IMR-90 (cell line): ENCODE measurements at regions not wholly inside any gene's neighbourhood (a gene's known extent, or its start where the extent isn't known, plus 50 kb on each side); places are given as distances from the start of the nearest gene placed in this dataset.

Source experiments
- ATAC-seq: fragments of 200-7000 bp; cut with Tn5 transposase; 2 replicates; pipeline ENCODE4 v1.9.1; 2020; ENCODE audit warnings: low read depth, mild to moderate bottlenecking, moderate library complexity
- BruUV-seq: library from RNA; stranded (reverse); fragments of 400-500 nt; replicated peaks from 2 replicates; lab custom pipeline; 2021; lab: Mats Ljungman, UMichigan
- CTCF ChIA-PET: fragments of 300-600 bp; formaldehyde crosslinking; extraction: SDS; loops from one replicate; lab custom pipeline; 2021; ENCODE audit warnings: antibody characterized with exemption; lab: Yijun Ruan, JAX
- POLR2A ChIA-PET: fragments of 300-600 bp; sonication (Branson Sonifier 250); formaldehyde crosslinking; loops from one replicate; lab custom pipeline; 2022; ENCODE audit warnings: antibody characterized with exemption; ENCODE audit not compliant: unreplicated experiment; lab: Charles Lee
- DNase-seq: peaks from one replicate; pipeline ENCODE4 v3.0.0; 2013
- H2AFZ ChIP-seq: replicated peaks from 2 replicates; pipeline ENCODE3; 2013; ENCODE audit warnings: low read length, mild to moderate bottlenecking; ENCODE audit not compliant: poor library complexity
- H2AK5ac ChIP-seq: 2 replicates; pipeline ENCODE4 v1.6.1; 2013; ENCODE audit warnings: low read depth, low read length, inconsistent platforms
- H2AK9ac ChIP-seq: replicated peaks from 2 replicates; pipeline ENCODE3; 2013; ENCODE audit warnings: mild to moderate bottlenecking, low read depth, low read length, moderate library complexity; ENCODE audit not compliant: poor library complexity
- H2BK120ac ChIP-seq: 2 replicates; pipeline ENCODE4 v1.6.1; 2013; ENCODE audit warnings: low read depth, low read length, inconsistent platforms
- H2BK15ac ChIP-seq: 3 replicates; pipeline ENCODE4 v1.6.1; 2013; ENCODE audit warnings: low read depth, low read length, inconsistent platforms
- H2BK20ac ChIP-seq: 2 replicates; pipeline ENCODE4 v1.6.1; 2013; ENCODE audit warnings: low read depth, mild to moderate bottlenecking, inconsistent platforms, low read length, moderate library complexity
- H2BK5ac ChIP-seq: 2 replicates; pipeline ENCODE4 v1.6.1; 2013; ENCODE audit warnings: mild to moderate bottlenecking, low read depth, low read length, inconsistent platforms; ENCODE audit not compliant: poor library complexity, severe bottlenecking
- H3K14ac ChIP-seq: replicated peaks from 2 replicates; pipeline ENCODE4 v1.6.1; 2013; ENCODE audit warnings: low read depth, low read length, inconsistent platforms
- H3K18ac ChIP-seq: 2 replicates; pipeline ENCODE4 v1.6.1; 2013; ENCODE audit warnings: low read depth, low read length, control low read depth
- H3K23ac ChIP-seq: 2 replicates; pipeline ENCODE4 v1.6.1; 2013; ENCODE audit warnings: low read depth, low read length, inconsistent platforms
- H3K27ac ChIP-seq: 2 replicates; pipeline ENCODE4 v1.5.1; 2013; ENCODE audit warnings: mild to moderate bottlenecking, control low read depth, low read length; ENCODE audit not compliant: insufficient read depth
- H3K27me3 ChIP-seq: 2 replicates; pipeline ENCODE4 v1.6.1; 2013; ENCODE audit warnings: low read length; ENCODE audit not compliant: control insufficient read depth, insufficient read depth
- H3K36me3 ChIP-seq: 2 replicates; pipeline ENCODE4 v1.6.1; 2013; ENCODE audit warnings: low read length, mixed read lengths; ENCODE audit not compliant: control insufficient read depth, insufficient read depth
- H3K4ac ChIP-seq: 2 replicates; pipeline ENCODE4 v1.6.1; 2013; ENCODE audit warnings: low read depth, low read length, inconsistent platforms
- H3K4me1 ChIP-seq: 2 replicates; pipeline ENCODE4 v1.6.1; 2013; ENCODE audit warnings: low read length, mixed read lengths; ENCODE audit not compliant: control insufficient read depth, insufficient read depth
- H3K4me2 ChIP-seq: 2 replicates; pipeline ENCODE4 v1.6.1; 2013; ENCODE audit warnings: low read depth, mild to moderate bottlenecking, control low read depth, low read length, moderate library complexity
- H3K4me3 ChIP-seq: 2 replicates; pipeline ENCODE4 v1.5.1; 2013; ENCODE audit warnings: low read depth, mild to moderate bottlenecking, control low read depth, low read length, moderate library complexity; ENCODE audit not compliant: insufficient read depth
- H3K56ac ChIP-seq: 2 replicates; pipeline ENCODE4 v1.6.1; 2013; ENCODE audit warnings: low read length, inconsistent platforms; ENCODE audit not compliant: insufficient read depth; ENCODE audit errors: extremely low read depth
- H3K79me1 ChIP-seq, 2 experiments: 2 replicates each; pipeline ENCODE4 v1.6.1; 2013; ENCODE audit warnings: low read length in 2 of 2, inconsistent platforms in 1 of 2, low read depth in 1 of 2
- H3K9ac ChIP-seq: 2 replicates; pipeline ENCODE4 v1.6.1; 2013; ENCODE audit warnings: low read depth, low read length, control low read depth
- H3K9me1 ChIP-seq: 2 replicates; pipeline ENCODE4 v1.6.1; 2013; ENCODE audit warnings: low read length, inconsistent platforms; ENCODE audit not compliant: insufficient read depth
- H3K9me3 ChIP-seq: 2 replicates; pipeline ENCODE4 v1.6.1; 2013; ENCODE audit warnings: low read length; ENCODE audit not compliant: control insufficient read depth, insufficient read depth
- H4K20me1 ChIP-seq: 2 replicates; pipeline ENCODE4 v1.6.1; 2013; ENCODE audit warnings: low read length, inconsistent platforms; ENCODE audit not compliant: insufficient read depth
- H4K5ac ChIP-seq: 2 replicates; pipeline ENCODE4 v1.6.1; 2013; ENCODE audit warnings: mild to moderate bottlenecking, low read depth, low read length, control low read depth
- H4K8ac ChIP-seq, 2 experiments: 2 replicates each; pipeline ENCODE4 v1.6.1; 2013; ENCODE audit warnings: low read depth in 2 of 2, low read length in 2 of 2, control low read depth in 1 of 2, inconsistent platforms in 1 of 2
- H4K91ac ChIP-seq: 2 replicates; pipeline ENCODE4 v1.6.1; 2013; ENCODE audit warnings: low read depth, low read length, inconsistent platforms; ENCODE audit not compliant: insufficient read depth
- MAFK ChIP-seq: IDR thresholded peaks from 2 replicates; pipeline ENCODE4 v1.6.1; 2012; ENCODE audit warnings: low read depth, low read length, improper control_type of control experiment
- WGBS, 2 experiments: methylation state at CpG; one replicate each; pipeline versions ENCODE4 v1.1.5 to v1.1.7; 2013; ENCODE audit warnings: missing lambda C conversion rate in 2 of 2; ENCODE audit not compliant: insufficient read length in 1 of 2; ENCODE audit errors: extremely low coverage in 2 of 2; 5-methylcytosine and 5-hydroxymethylcytosine counted together
- dilution Hi-C: fragments of 300-500 bp; cut with HindIII; formaldehyde crosslinking; loops from one replicate; pipeline ENCODE4 v1.14.3; 2018; ENCODE audit warnings: low sequenced_read_pairs; ENCODE audit not compliant: unreplicated experiment
- in situ Hi-C: fragments of 300-500 bp; cut with MboI; formaldehyde crosslinking; loops from 3 replicates; pipeline ENCODE4 v1.14.3; 2019; ENCODE audit warnings: low sequenced_read_pairs, inconsistent platforms, mixed read lengths
- intact Hi-C: fragments of 100-400 bp; cut with micrococcal nuclease; formaldehyde crosslinking; loops from 2 replicates; pipeline ENCODE4 v1.10.0; 2022
- TF ChIP-seq, protein P1 (sequence below): fragments of 150-350 bp; IDR thresholded peaks from 2 replicates; pipeline ENCODE4 v1.6.1; 2017; ENCODE audit warnings: mild to moderate bottlenecking, antibody characterized with exemption, low read length, low read depth
- TF ChIP-seq, protein P2 (sequence below): fragments of 150-350 bp; IDR thresholded peaks from 2 replicates; pipeline ENCODE4 v1.6.1; 2016; ENCODE audit warnings: low read depth, mild to moderate bottlenecking, low read length, moderate library complexity, borderline replicate concordance

DNA sequence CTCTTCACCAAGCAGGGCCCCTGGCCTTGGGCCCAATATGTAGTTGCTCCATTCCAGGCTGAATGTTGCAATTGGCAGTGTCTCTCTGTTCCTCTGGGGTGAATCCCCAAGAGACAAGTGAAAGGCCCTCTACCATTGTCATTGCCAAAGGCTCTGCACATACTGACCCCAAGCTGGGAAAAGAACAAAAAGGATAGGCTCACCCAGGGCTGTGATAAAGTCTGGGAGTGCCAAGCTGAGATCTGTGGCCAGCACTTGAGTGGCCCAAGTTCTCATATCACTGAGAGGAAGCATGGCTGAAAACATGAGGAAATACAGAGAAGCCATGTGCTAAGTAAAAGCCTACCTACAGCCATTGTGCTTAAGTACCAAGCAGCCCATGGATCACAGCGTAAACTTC lies 612.2 kb upstream of the EPHA6 start:
- no peak overlapping the region for H3K27ac ChIP-seq
- WGBS, 2 experiments: no CpG with 5 or more reads among the region's 1 CpG
- no peak overlapping the region for H2BK20ac ChIP-seq
- POLR2A ChIA-PET: no interaction called here
- CTCF ChIA-PET: no interaction called here
- H3K9me1 ChIP-seq: no peaks in the 10 kb centered on the region
- in situ Hi-C loops (no loop called here), intact Hi-C loops (no loop called here), dilution Hi-C loops (no loop called here)
- no peak overlapping the region for H3K9ac ChIP-seq
- no peaks in the 10 kb centered on the region for H4K20me1 ChIP-seq
- H2BK120ac ChIP-seq: no peak overlapping the region
- no peak overlapping the region for H3K4me3 ChIP-seq
- no peaks in the 10 kb centered on the region for H3K36me3 ChIP-seq
- H2BK5ac ChIP-seq: no peak overlapping the region
- H4K91ac ChIP-seq: no peak overlapping the region
- H3K4me2 ChIP-seq: no peak overlapping the region
- no peak overlapping the region for H2AK9ac ChIP-seq
- H3K9me3 ChIP-seq: peaks cover 16% of the 10 kb centered on the region
- no peak overlapping the region for H2AFZ ChIP-seq
- H3K56ac ChIP-seq: no peak overlapping the region
- TF ChIP-seq, protein P1, sequence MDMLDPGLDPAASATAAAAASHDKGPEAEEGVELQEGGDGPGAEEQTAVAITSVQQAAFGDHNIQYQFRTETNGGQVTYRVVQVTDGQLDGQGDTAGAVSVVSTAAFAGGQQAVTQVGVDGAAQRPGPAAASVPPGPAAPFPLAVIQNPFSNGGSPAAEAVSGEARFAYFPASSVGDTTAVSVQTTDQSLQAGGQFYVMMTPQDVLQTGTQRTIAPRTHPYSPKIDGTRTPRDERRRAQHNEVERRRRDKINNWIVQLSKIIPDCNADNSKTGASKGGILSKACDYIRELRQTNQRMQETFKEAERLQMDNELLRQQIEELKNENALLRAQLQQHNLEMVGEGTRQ: no peak
- TF ChIP-seq MAFK: no peak
- TF ChIP-seq, protein P2, sequence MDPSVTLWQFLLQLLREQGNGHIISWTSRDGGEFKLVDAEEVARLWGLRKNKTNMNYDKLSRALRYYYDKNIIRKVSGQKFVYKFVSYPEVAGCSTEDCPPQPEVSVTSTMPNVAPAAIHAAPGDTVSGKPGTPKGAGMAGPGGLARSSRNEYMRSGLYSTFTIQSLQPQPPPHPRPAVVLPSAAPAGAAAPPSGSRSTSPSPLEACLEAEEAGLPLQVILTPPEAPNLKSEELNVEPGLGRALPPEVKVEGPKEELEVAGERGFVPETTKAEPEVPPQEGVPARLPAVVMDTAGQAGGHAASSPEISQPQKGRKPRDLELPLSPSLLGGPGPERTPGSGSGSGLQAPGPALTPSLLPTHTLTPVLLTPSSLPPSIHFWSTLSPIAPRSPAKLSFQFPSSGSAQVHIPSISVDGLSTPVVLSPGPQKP: no peak
- no peaks in the 10 kb centered on the region for H3K27me3 ChIP-seq
- no peak overlapping the region for H3K4ac ChIP-seq
- no peak overlapping the region for H2BK15ac ChIP-seq
- DNase-seq (no peak), ATAC-seq (no peak)
- H3K14ac ChIP-seq: no peak overlapping the region
- no peak overlapping the region for H4K5ac ChIP-seq
- no peaks in the 10 kb centered on the region for H3K4me1 ChIP-seq
- no peak overlapping the region for H3K18ac ChIP-seq
- no peak overlapping the region for H2AK5ac ChIP-seq
- H4K8ac ChIP-seq: no peak overlapping the region
- no peaks in the 10 kb centered on the region for H3K79me1 ChIP-seq
- no peak overlapping the region for H3K23ac ChIP-seq
- no TSS peak for BruUV-seq
